Ishikawa (cell line): ENCODE measurements at regions not wholly inside any gene's neighbourhood (a gene's known extent, or its start where the extent isn't known, plus 50 kb on each side); places are given as distances from the start of the nearest gene placed in this dataset.

Experiments
- CEBPB ChIP-seq: IDR thresholded peaks from 2 replicates; pipeline ENCODE4 v1.6.1; 2012
- CREB1 ChIP-seq: IDR thresholded peaks from 2 replicates; pipeline ENCODE4 v1.6.1; 2012; ENCODE audit warnings: low read depth
- EGR1 ChIP-seq: IDR thresholded peaks from 2 replicates; pipeline ENCODE4 v1.6.1; 2012
- EP300 ChIP-seq: IDR thresholded peaks from 2 replicates; pipeline ENCODE4 v1.6.1; 2012; ENCODE audit warnings: borderline replicate concordance
- FOXM1 ChIP-seq: IDR thresholded peaks from 2 replicates; pipeline ENCODE4 v1.6.1; 2012; ENCODE audit warnings: low read depth, borderline replicate concordance
- MAX ChIP-seq: IDR thresholded peaks from 2 replicates; pipeline ENCODE4 v1.6.1; 2012
- NFIC ChIP-seq: IDR thresholded peaks from 2 replicates; pipeline ENCODE4 v1.6.1; 2012
- RAD21 ChIP-seq: IDR thresholded peaks from 2 replicates; pipeline ENCODE4 v1.6.1; 2012; ENCODE audit warnings: low read depth
- REST ChIP-seq: IDR thresholded peaks from 2 replicates; pipeline ENCODE4 v1.6.1; 2012; ENCODE audit warnings: low read depth, mild to moderate bottlenecking
- TAF1 ChIP-seq: IDR thresholded peaks from 2 replicates; pipeline ENCODE4 v1.6.1; 2012; ENCODE audit warnings: low read depth, mild to moderate bottlenecking
- TCF12 ChIP-seq: IDR thresholded peaks from 2 replicates; pipeline ENCODE4 v1.6.1; 2012; ENCODE audit warnings: low read depth
- TEAD4 ChIP-seq: IDR thresholded peaks from 2 replicates; pipeline ENCODE4 v1.6.1; 2012
- USF1 ChIP-seq: IDR thresholded peaks from 2 replicates; pipeline ENCODE4 v1.6.1; 2012
- YY1 ChIP-seq: IDR thresholded peaks from 2 replicates; pipeline ENCODE4 v1.6.1; 2012; ENCODE audit warnings: low read depth
- ZBTB7A ChIP-seq: IDR thresholded peaks from 2 replicates; pipeline ENCODE4 v1.6.1; 2012; ENCODE audit warnings: low read depth

- no peak for TF ChIP-seq EGR1
- TF ChIP-seq TCF12, result no peak
- no peak for TF ChIP-seq YY1
- no peak for TF ChIP-seq ZBTB7A
- TF ChIP-seq CREB1, result no peak
- TF ChIP-seq RAD21, result no peak
- no peak for TF ChIP-seq MAX
- no peak for TF ChIP-seq EP300
- TF ChIP-seq USF1, result no peak
- TF ChIP-seq CEBPB, result no peak
- TF ChIP-seq NFIC, result no peak
- no peak for TF ChIP-seq TEAD4
- TF ChIP-seq FOXM1, result no peak
- no peak for TF ChIP-seq REST
- no peak for TF ChIP-seq TAF1
Observed at GRCh38 chr9:108621991-108622855, 233.6 kb downstream of the ACTL7B start.

- no peak for TF ChIP-seq RAD21
- no peak for TF ChIP-seq ZBTB7A
- TF ChIP-seq CREB1, result no peak
- TF ChIP-seq USF1, result no peak
- TF ChIP-seq TEAD4, result no peak
- no peak for TF ChIP-seq YY1
- no peak for TF ChIP-seq MAX
- no peak for TF ChIP-seq TAF1
- no peak for TF ChIP-seq NFIC
- no peak for TF ChIP-seq EGR1
- no peak for TF ChIP-seq CEBPB
- no peak for TF ChIP-seq REST
- no peak for TF ChIP-seq EP300
- TF ChIP-seq FOXM1, result no peak
- no peak for TF ChIP-seq TCF12
Observed at GRCh38 chr9:108620767-108621166, 235.0 kb downstream of the ACTL7B start.

GRCh38 chr9:108618906-108619550, 236.8 kb downstream of the ACTL7B start:
- TF ChIP-seq NFIC (no peak), FOXM1 (no peak), REST (no peak), CREB1 (no peak), CEBPB (no peak)

- TF ChIP-seq CREB1 (no peak), REST (no peak), EP300 (no peak), EGR1 (no peak), CEBPB (no peak), TCF12 (no peak), FOXM1 (no peak)
Observed at GRCh38 chr9:108617676-108618075, 238.1 kb downstream of the ACTL7B start.
